ENCODE measurements at regions not wholly inside any gene's neighbourhood (a gene's known extent, or its start where the extent isn't known, plus 50 kb on each side); places are given as distances from the start of the nearest gene placed in this dataset.

- no peak overlapping the region for H2AK9ac ChIP-seq (replicated peaks; ENCODE audit: low read depth, low read length, poor library complexity)
- no peak overlapping the region for H2BK20ac ChIP-seq (ENCODE audit: low read depth, low read length)
- no peak overlapping the region for H3K4ac ChIP-seq (ENCODE audit: low read depth, low read length)
- H3K9me3 ChIP-seq (ENCODE audit: control insufficient read depth, insufficient read depth, low read length) = no peaks in the 10 kb centered on the region
- no peak overlapping the region for H2BK15ac ChIP-seq (ENCODE audit: low read depth, low read length)
- H3K27ac ChIP-seq (ENCODE audit: insufficient read depth, low read length) = no peak overlapping the region
- H3K18ac ChIP-seq (ENCODE audit: low read depth, low read length) = no peak overlapping the region
- no peak overlapping the region for H2AFZ ChIP-seq (replicated peaks; ENCODE audit: low read length, poor library complexity)
- no peak overlapping the region for H3K9ac ChIP-seq (ENCODE audit: low read depth, low read length)
- peaks cover 11% of the 10 kb centered on the region for H3K4me1 ChIP-seq (ENCODE audit: control insufficient read depth, insufficient read depth, low read length)
- 67% methylated on average over 5 of the region's 6 CpGs; no CpG with 5 or more reads in 1 of the 2 experiments for WGBS, 2 experiments (ENCODE audit: extremely low coverage in 2 of 2, insufficient read length in 1 of 2)
- H3K23ac ChIP-seq (ENCODE audit: low read depth, low read length) = no peak overlapping the region
- no peaks in the 10 kb centered on the region for H3K36me3 ChIP-seq (ENCODE audit: control insufficient read depth, insufficient read depth, low read length)
- POLR2A ChIA-PET (ENCODE audit: unreplicated experiment) = no interaction called here
- intact Hi-C loops (cut with micrococcal nuclease) (no loop called here), dilution Hi-C loops (cut with HindIII; ENCODE audit: low sequenced_read_pairs, unreplicated experiment) (no loop called here), in situ Hi-C loops (cut with MboI; ENCODE audit: low sequenced_read_pairs) (no loop called here)
- H3K4me2 ChIP-seq (ENCODE audit: low read depth, low read length) = no peak overlapping the region
- H2AK5ac ChIP-seq (ENCODE audit: low read depth, low read length) = no peak overlapping the region
- no peaks in the 10 kb centered on the region for H3K9me1 ChIP-seq (ENCODE audit: insufficient read depth, low read length)
- H3K4me3 ChIP-seq (ENCODE audit: insufficient read depth, low read depth, low read length) = no peak overlapping the region
- no peak overlapping the region for H2BK5ac ChIP-seq (ENCODE audit: low read depth, low read length, poor library complexity, severe bottlenecking)
- no peak overlapping the region for H4K91ac ChIP-seq (ENCODE audit: insufficient read depth, low read depth, low read length)
- no peak overlapping the region for H3K56ac ChIP-seq (ENCODE audit: extremely low read depth, insufficient read depth, low read length)
- no peak for TF ChIP-seq CHD1 (IDR thresholded peaks at IDR 0.05; ENCODE audit: low read depth, low read length)
- no peak for TF ChIP-seq POLR2A (IDR thresholded peaks at IDR 0.05; ENCODE audit: low read depth, low read length)
- TF ChIP-seq BHLHE40 (IDR thresholded peaks at IDR 0.05; ENCODE audit: low read depth, low read length) = no peak
- TF ChIP-seq MXI1 (IDR thresholded peaks at IDR 0.05; ENCODE audit: borderline replicate concordance, low read depth, low read length) = no peak
- CTCF ChIA-PET = no interaction called here
- DNase-seq = no peak
- ATAC-seq (ENCODE audit: low read depth) = no peak
- no TSS peak for BruUV-seq (replicated peaks)
- H4K5ac ChIP-seq (ENCODE audit: low read depth, low read length) = no peak overlapping the region
- no peaks in the 10 kb centered on the region for H4K20me1 ChIP-seq (ENCODE audit: insufficient read depth, low read length)
- no peak overlapping the region for H2BK120ac ChIP-seq (ENCODE audit: low read depth, low read length)
- no peak overlapping the region for H4K8ac ChIP-seq (ENCODE audit: low read depth in 2 of 2, low read length in 2 of 2)
- no peak overlapping the region for H3K14ac ChIP-seq (replicated peaks; ENCODE audit: low read depth, low read length)
- H3K27me3 ChIP-seq (ENCODE audit: control insufficient read depth, insufficient read depth, low read length) = peaks cover 9% of the 10 kb centered on the region
- H3K79me1 ChIP-seq (ENCODE audit: low read depth in 1 of 2, low read length in 2 of 2) = no peaks in the 10 kb centered on the region; a peak in 1 of 4 replicates
Observed at GRCh38 chr3:126291061-126291460, 66.1 kb downstream of the KLF15 start.

All from IMR-90 (cell line).